Activated CD4-positive, alpha-beta memory T cell treated with anti-CD3 and anti-CD28 coated beads, Interleukin-2, amount 10 ng/mL, durations not matched to agents 7 days and 5 days (primary cell): ENCODE measurements at regions not wholly inside any gene's neighbourhood (a gene's known extent, or its start where the extent isn't known, plus 50 kb on each side); places are given as distances from the start of the nearest gene placed in this dataset.

Experiments used
- CTCF ChIA-PET: fragments of 350-600 bp; sonication (Branson Sonifier 250); formaldehyde crosslinking; loops from one replicate; lab custom pipeline; 2021; ENCODE audit warnings: antibody characterized with exemption, inconsistent platforms; lab: Charles Lee
- POLR2A ChIA-PET: fragments of 350-600 bp; sonication (Branson Sonifier 250); formaldehyde crosslinking; loops from one replicate; lab custom pipeline; 2021; ENCODE audit warnings: antibody characterized with exemption; lab: Charles Lee
- DNase-seq: peaks from one replicate; pipeline ENCODE4 v3.0.0-alpha.2; 2020
- H3K27ac Mint-ChIP-seq: one replicate; pipeline ENCODE4 v1.8.0; 2021; ENCODE audit warnings: mild to moderate bottlenecking, mixed read lengths
- H3K27me3 Mint-ChIP-seq: one replicate; pipeline ENCODE4 v1.8.0; 2021; ENCODE audit warnings: mixed read lengths
- H3K36me3 Mint-ChIP-seq: one replicate; pipeline ENCODE4 v1.8.0; 2021; ENCODE audit warnings: low read depth, mixed read lengths
- H3K4me1 Mint-ChIP-seq: one replicate; pipeline ENCODE4 v1.8.0; 2021; ENCODE audit warnings: mixed read lengths
- H3K4me3 Mint-ChIP-seq: one replicate; pipeline ENCODE4 v1.8.0; 2021; ENCODE audit warnings: mild to moderate bottlenecking, mixed read lengths
- H3K9me3 Mint-ChIP-seq: one replicate; pipeline ENCODE4 v1.8.0; 2021; ENCODE audit warnings: mixed read lengths

DNA sequence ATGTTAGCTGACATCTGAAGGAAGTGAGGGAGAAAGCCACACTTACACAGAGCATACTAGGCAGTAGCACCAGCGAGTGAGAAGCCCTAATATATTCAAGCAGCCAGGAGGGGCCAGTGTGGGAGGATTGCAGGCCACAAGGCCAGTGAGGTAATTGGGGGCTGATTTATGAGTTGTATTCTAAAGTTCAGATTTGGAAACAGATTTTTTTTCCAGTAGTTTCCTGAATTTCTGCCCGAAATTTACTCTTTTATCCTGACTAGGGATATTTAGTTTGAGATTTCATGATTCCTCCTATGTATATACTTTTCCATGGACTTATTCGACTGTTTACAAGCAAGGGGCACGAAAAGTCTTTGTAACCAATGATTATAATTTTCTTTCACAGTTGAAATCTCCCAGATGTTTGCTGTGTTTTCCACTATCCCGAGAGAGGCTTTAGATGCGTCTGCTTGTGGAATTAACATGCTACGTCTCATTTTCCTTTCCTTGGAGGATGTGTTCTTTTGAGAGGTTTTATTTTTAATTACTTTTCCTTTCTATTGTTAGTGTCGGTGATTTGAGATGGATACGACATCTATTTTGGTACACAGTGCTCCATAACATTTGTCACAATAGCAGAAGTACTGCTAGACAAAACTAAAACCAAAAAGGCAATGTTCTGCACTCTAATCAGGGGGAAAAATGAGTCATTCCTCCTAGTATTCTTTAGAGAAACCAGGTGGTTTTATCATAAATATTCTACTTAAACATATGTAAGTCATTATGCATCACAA lies 356.3 kb upstream of the HSF2 start:
- no peak for DNase-seq
- Mint-ChIP-seq H3K27me3 (no peaks in the 10 kb centered on the region), H3K9me3 (no peaks in the 10 kb centered on the region), H3K36me3 (no peaks in the 10 kb centered on the region), H3K4me1 (no peaks in the 10 kb centered on the region), H3K27ac (no peak overlapping the region), H3K4me3 (no peak overlapping the region)
- ChIA-PET CTCF (no interaction called here), POLR2A (no interaction called here)

DNA sequence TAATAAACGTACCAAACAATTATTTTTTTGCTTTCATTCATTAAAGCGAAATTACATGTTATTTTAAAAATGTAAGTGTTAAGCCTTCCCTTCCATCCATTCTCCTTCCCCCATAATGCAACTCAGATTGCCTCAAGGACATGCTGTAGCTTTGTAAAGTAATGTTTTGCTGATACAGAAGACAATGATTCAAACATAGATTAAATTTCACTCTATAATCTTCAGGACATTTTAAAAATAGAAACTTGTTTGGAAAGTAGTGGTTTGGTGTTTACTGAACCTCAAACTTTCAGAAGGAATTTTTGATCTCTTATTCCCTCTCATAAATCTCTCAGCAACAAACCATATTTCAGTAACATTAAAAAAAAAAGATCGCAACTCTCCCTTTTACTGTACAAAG lies 350.9 kb upstream of the HSF2 start:
- Mint-ChIP-seq H3K4me3 (no peak overlapping the region), H3K27ac (no peak overlapping the region), H3K27me3 (no peaks in the 10 kb centered on the region), H3K9me3 (no peaks in the 10 kb centered on the region), H3K36me3 (no peaks in the 10 kb centered on the region), H3K4me1 (no peaks in the 10 kb centered on the region)
- no peak for DNase-seq
- POLR2A ChIA-PET, result no interaction called here
- CTCF ChIA-PET, result no interaction called here

DNA sequence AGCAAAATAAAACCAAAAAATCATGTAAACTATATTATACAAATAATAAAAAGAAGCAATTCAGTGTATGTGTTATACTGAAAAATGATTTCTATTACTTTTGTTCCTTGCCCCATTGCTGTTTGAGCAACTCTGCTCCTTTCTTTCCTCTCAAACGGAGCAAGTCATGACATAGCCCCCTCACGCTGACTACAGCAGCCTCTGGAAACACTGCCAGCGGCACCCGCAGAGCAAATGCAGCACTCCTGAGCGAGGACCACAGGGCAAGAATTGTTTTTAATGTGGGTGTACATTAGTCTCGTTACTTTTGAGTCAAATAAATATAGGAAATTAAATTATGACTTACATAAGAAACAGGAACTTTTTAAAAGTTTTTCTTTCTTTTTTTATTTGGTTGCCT lies 350.1 kb upstream of the HSF2 start:
- POLR2A ChIA-PET, result no interaction called here
- Mint-ChIP-seq H3K4me1 (no peaks in the 10 kb centered on the region), H3K36me3 (no peaks in the 10 kb centered on the region), H3K4me3 (no peak overlapping the region), H3K27ac (no peak overlapping the region), H3K27me3 (no peaks in the 10 kb centered on the region), H3K9me3 (no peaks in the 10 kb centered on the region)
- no peak for DNase-seq
- CTCF ChIA-PET, result no interaction called here

DNA sequence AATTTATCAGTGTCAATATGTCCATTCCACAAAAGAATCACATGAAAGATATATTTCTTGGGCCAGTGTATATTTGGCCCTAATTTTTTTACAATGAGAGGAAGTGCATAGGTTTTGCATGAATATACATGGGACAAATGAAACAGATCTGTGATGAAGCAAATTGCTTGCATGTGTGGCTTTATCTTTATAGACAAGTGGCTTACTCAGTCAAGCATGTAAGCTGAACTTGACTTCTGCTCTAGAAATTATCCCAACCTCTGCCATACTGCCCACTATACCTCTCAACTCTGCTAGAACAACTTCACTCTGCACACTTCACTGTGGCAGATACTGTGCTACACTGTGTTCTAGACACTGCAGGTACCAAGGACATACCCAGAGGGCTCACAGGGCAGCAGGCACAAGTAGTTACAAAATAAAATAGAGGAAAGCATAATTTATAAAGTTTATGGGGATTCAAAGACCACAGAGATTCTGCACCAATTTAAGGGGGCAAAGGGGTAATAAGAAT lies 349.2 kb upstream of the HSF2 start:
- H3K27ac Mint-ChIP-seq, result no peak overlapping the region
- CTCF ChIA-PET, result no interaction called here

DNA sequence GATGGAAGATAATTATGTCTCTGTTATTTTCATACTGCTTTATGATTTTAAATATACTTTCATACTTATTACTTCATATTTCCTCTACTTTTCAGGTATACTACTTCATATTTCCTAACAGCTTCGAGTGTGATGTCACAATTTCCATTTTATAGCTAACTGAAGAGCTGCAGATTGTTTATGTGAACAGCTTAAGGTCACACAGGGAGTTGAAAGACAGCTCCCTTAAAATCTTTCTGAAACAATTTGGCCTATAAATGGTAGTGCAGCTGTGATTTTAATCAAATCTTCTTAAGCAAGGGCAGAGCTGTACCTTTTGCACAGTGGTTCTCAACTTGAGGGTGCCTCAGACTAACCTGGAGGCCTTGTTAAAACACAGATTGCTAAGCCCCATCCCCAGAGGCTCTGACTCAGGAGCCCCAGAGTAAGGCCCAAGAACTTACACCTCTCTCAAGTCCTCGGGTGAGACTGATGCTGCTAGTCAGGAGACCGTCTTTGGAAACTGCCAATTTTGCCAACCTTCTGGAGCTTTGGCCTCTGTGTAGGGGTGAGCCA lies 347.0 kb upstream of the HSF2 start:
- Mint-ChIP-seq H3K9me3 (no peaks in the 10 kb centered on the region), H3K27me3 (no peaks in the 10 kb centered on the region), H3K36me3 (no peaks in the 10 kb centered on the region), H3K4me1 (no peaks in the 10 kb centered on the region), H3K27ac (no peak overlapping the region), H3K4me3 (no peak overlapping the region)
- DNase-seq, result no peak
- ChIA-PET CTCF (no interaction called here), POLR2A (no interaction called here)

More for the DNA sequence above, 349.2 kb upstream of the HSF2 start:
- DNase-seq, result no peak
- Mint-ChIP-seq H3K4me1 (no peaks in the 10 kb centered on the region), H3K9me3 (no peaks in the 10 kb centered on the region), H3K4me3 (no peak overlapping the region), H3K36me3 (no peaks in the 10 kb centered on the region), H3K27me3 (no peaks in the 10 kb centered on the region)
- POLR2A ChIA-PET, result no interaction called here

DNA sequence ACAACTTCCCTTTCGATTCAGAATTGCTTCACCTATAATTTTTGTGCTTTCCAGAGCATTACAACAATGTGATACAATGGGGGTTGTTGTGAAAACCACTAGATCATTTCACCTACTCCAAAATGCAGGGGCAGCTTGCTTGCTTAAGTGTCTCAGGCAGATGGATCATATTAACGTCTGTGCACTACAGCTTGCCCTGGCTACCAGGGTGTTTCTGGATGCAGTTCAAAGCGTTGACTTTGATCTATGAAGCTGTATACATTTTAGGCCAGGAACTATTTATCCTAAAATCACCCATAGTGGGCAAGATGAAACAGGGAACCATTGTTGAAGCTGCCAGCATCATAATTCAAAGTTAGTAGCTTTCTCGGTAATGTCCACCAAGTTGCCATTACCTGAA lies 339.5 kb upstream of the HSF2 start:
- no peaks in the 10 kb centered on the region for H3K36me3 Mint-ChIP-seq
- no peak overlapping the region for H3K4me3 Mint-ChIP-seq
- POLR2A ChIA-PET, result no interaction called here
- H3K27me3 Mint-ChIP-seq, result no peaks in the 10 kb centered on the region
- no peaks in the 10 kb centered on the region for H3K4me1 Mint-ChIP-seq
- H3K27ac Mint-ChIP-seq, result no peak overlapping the region
- CTCF ChIA-PET, result no interaction called here
- DNase-seq, result no peak
- H3K9me3 Mint-ChIP-seq, result no peaks in the 10 kb centered on the region

DNA sequence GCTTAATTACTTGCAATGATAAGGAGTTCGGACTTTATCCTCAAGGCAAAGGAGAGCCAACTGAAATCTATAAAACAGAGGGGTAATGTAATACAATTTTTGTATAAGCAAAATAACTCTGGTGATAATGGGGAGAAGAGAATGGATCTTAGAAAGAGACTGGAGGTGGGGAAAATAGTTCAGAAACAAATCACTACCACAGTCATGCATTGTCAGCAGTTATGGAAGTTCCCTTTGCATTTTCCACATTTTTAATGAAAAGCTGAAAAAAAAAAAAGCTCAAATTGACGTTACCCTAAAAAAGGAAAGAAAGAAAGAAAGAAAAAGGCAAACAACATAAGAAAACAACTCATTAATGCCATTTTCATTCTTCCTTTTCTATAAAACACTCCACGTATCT lies 337.6 kb upstream of the HSF2 start:
- DNase-seq, result no peak
- no peaks in the 10 kb centered on the region for H3K36me3 Mint-ChIP-seq
- H3K4me1 Mint-ChIP-seq, result no peaks in the 10 kb centered on the region
- no peak overlapping the region for H3K4me3 Mint-ChIP-seq
- POLR2A ChIA-PET, result no interaction called here
- no peak overlapping the region for H3K27ac Mint-ChIP-seq
- no peaks in the 10 kb centered on the region for H3K9me3 Mint-ChIP-seq
- no peaks in the 10 kb centered on the region for H3K27me3 Mint-ChIP-seq
- CTCF ChIA-PET, result no interaction called here

DNA sequence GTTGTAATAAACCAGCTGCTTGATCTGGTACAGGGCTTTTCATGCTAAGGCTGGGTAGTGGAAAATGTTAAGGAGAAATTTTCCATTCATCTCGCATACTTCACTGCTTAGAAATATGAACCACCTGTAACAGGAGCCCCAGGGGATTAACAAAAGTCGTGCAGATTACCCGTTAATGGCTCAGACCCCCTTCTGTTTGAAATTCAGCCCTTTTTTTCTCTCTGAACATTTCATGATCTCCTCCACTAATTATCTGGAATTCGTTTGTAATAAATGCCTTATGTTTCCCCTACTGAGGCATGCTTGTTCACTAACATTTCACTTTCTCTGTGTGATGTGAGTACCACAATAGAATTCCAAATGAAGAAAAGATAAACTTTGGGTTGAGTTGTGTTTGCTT lies 336.4 kb upstream of the HSF2 start:
- Mint-ChIP-seq H3K9me3 (no peaks in the 10 kb centered on the region), H3K4me3 (no peak overlapping the region), H3K27ac (no peak overlapping the region), H3K27me3 (no peaks in the 10 kb centered on the region), H3K36me3 (no peaks in the 10 kb centered on the region), H3K4me1 (no peaks in the 10 kb centered on the region)
- ChIA-PET POLR2A (no interaction called here), CTCF (no interaction called here)
- no peak for DNase-seq

DNA sequence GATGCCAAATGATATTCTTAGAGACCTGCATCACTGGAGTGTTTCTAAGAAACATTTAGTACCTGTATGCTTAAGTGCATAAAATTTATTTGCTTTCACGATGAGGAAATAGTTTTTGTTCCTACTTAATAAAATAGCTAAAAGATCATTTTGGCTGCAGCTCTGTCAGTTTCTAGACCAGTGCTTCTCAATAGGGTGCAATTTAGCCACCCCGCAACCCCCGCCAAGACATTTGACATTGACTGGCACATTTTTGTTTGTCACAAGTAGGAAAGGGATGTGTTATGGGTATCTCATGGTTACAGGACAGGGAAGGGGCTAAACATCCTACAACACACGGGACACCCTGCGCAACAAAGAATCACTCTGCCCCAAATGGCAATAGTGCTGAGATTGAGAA lies 335.7 kb upstream of the HSF2 start:
- H3K27me3 Mint-ChIP-seq, result no peaks in the 10 kb centered on the region
- H3K4me1 Mint-ChIP-seq, result no peaks in the 10 kb centered on the region
- ChIA-PET CTCF (no interaction called here), POLR2A (no interaction called here)
- no peak overlapping the region for H3K4me3 Mint-ChIP-seq
- H3K27ac Mint-ChIP-seq, result no peak overlapping the region
- no peaks in the 10 kb centered on the region for H3K9me3 Mint-ChIP-seq
- H3K36me3 Mint-ChIP-seq, result no peaks in the 10 kb centered on the region
- no peak for DNase-seq

DNA sequence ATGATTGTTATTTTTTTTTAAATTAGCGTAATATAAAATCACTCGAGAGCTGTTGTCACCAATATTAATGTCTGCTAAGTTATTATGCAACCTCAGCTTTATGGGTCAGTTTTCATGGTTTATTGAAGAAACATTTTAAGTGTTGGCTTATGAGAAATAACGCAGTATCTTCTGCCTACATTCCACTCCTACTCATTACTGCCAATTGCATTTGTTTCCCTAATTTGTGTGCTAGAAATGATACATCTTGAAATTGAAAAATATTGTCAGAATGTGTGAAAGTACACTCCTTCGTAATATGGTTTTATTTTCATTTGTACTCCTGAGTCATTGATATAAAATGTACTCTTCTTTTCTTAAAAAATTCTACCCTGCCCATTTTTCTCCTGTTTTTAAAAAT lies 333.3 kb upstream of the HSF2 start:
- H3K9me3 Mint-ChIP-seq, result no peaks in the 10 kb centered on the region
- H3K27me3 Mint-ChIP-seq, result no peaks in the 10 kb centered on the region
- POLR2A ChIA-PET, result no interaction called here
- no peaks in the 10 kb centered on the region for H3K4me1 Mint-ChIP-seq
- H3K4me3 Mint-ChIP-seq, result no peak overlapping the region
- H3K36me3 Mint-ChIP-seq, result no peaks in the 10 kb centered on the region
- DNase-seq, result no peak
- no peak overlapping the region for H3K27ac Mint-ChIP-seq
- CTCF ChIA-PET, result no interaction called here

DNA sequence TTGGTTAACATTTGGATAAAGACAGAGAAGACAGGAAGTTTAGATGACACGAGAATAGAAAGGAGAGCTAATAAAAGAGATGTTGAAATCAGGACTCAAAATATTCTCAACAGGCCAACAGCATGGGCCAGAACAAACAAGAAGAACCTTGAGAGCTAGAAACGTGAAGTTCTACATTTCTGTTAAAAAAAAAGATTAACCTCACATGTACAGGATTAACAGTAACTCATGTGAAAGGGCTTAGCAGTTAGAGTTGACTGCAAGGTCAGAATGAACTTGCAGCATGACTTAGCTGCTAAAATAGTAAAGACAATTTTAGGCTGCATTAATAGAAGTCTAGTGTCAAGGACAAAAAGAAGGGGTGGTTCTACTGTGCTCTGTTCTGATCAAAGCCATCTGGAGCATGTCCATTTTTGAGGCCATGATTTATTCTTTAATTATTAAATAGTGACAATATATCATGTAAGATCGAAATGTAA lies 331.1 kb upstream of the HSF2 start:
- no peak overlapping the region for H3K27ac Mint-ChIP-seq
- H3K36me3 Mint-ChIP-seq, result no peaks in the 10 kb centered on the region
- no peak for DNase-seq
- ChIA-PET CTCF (no interaction called here), POLR2A (no interaction called here)
- no peaks in the 10 kb centered on the region for H3K9me3 Mint-ChIP-seq
- no peak overlapping the region for H3K4me3 Mint-ChIP-seq
- no peaks in the 10 kb centered on the region for H3K4me1 Mint-ChIP-seq
- no peaks in the 10 kb centered on the region for H3K27me3 Mint-ChIP-seq

DNA sequence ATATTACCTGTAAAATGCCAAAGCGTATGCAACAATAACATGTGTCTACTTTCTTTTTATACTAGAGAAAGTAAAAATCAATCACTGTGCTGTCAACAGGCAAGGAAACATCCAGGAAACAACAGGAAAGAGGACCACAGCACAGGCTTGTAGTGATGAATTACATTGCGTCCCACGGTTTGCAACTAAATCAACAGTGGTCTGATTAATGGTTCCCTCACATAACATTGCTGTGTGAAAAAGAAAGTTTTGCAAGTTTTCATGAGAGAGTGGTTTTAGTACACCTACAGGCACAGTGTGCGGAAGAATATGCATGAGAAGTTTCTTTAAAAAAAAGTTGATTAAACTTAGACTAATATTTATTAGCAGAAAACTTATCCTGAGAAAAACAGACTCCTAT lies 329.5 kb upstream of the HSF2 start:
- Mint-ChIP-seq H3K9me3 (no peaks in the 10 kb centered on the region), H3K27ac (no peak overlapping the region)
- CTCF ChIA-PET, result no interaction called here

DNA sequence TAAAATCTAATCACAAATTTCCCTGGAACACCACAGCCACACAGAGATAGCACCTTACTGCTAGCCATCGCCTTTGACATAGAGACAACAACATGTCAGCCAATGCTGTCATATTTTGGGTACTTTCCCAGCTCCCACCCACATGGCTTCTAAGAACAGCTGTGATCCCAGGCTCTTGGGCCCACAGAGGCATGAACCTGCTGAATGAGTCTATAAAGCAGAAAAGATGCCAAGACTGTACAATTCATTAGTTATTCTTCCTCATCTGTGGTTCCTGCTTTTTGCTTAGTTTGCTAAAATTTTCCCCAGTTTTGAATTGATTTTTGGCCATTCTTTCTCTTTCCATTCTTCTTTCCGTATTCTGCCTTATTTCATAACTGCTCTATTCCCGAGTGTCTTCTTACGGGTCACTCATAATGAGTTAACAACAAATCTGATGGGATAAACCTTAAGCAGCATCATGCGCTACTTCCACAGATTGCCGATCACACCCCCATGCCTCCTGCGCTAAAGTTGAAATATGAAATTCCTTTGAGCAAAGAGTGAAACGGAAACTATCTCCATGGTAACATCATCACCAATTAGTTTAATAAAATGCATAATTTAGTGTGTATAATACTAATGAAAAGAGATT lies 327.3 kb upstream of the HSF2 start:
- H3K27ac Mint-ChIP-seq, result no peak overlapping the region
- H3K4me3 Mint-ChIP-seq, result no peak overlapping the region
- H3K27me3 Mint-ChIP-seq, result no peaks in the 10 kb centered on the region
- H3K4me1 Mint-ChIP-seq, result no peaks in the 10 kb centered on the region
- ChIA-PET POLR2A (no interaction called here), CTCF (no interaction called here)
- no peak for DNase-seq
- no peaks in the 10 kb centered on the region for H3K9me3 Mint-ChIP-seq
- H3K36me3 Mint-ChIP-seq, result no peaks in the 10 kb centered on the region

More for the DNA sequence above, 329.5 kb upstream of the HSF2 start:
- DNase-seq, result no peak
- Mint-ChIP-seq H3K4me1 (no peaks in the 10 kb centered on the region), H3K27me3 (no peaks in the 10 kb centered on the region), H3K36me3 (no peaks in the 10 kb centered on the region), H3K4me3 (no peak overlapping the region)
- POLR2A ChIA-PET, result no interaction called here
